B cell (primary cell): ENCODE measurements at regions not wholly inside any gene's neighbourhood (a gene's known extent, or its start where the extent isn't known, plus 50 kb on each side); places are given as distances from the start of the nearest gene placed in this dataset.

ENCODE experiments used
- ATAC-seq: fragments of 200-7000 bp; cut with Tn5 transposase; one replicate; pipeline ENCODE4 v1.10.0; 2021; ENCODE audit warnings: low read depth, mild to moderate bottlenecking, moderate number of reproducible peaks, moderate library complexity
- CTCF ChIA-PET: fragments of 350-600 bp; sonication (Branson Sonifier 250); formaldehyde crosslinking; loops from one replicate; lab custom pipeline; 2021; ENCODE audit warnings: antibody characterized with exemption, inconsistent platforms; lab: Charles Lee
- POLR2A ChIA-PET: fragments of 350-600 bp; sonication (Branson Sonifier 250); formaldehyde crosslinking; loops from one replicate; lab custom pipeline; 2021; ENCODE audit warnings: antibody characterized with exemption; lab: Charles Lee
- DNase-seq: peaks from one replicate; pipeline ENCODE4 v3.0.0; 2013
- H2AFZ ChIP-seq: 2 replicates; pipeline ENCODE4 v1.6.1; 2012; ENCODE audit warnings: mild to moderate bottlenecking, low read depth, low read length; ENCODE audit not compliant: insufficient read depth, poor library complexity, severe bottlenecking
- H3K27ac ChIP-seq, 2 donors: 1 replicate in 1 of 2; 2 replicates in 1 of 2; pipeline ENCODE4 v1.5.1; 2012 to 2013; ENCODE audit warnings: low read length in 2 of 2, mild to moderate bottlenecking in 2 of 2, moderate library complexity in 1 of 2
- H3K27me3 ChIP-seq, 4 experiments: fragments of 200-600 bp in 1 of 4; sonication (generic) in 1 of 4; replicated peaks in 1 of 4; 1 replicate in 2 of 4; 2 replicates in 2 of 4; pipeline versions ENCODE4 v1.6.1 to v1.7.0; 2013 to 2016; ENCODE audit warnings: low read length in 3 of 4, mild to moderate bottlenecking in 2 of 4, mixed read lengths in 1 of 4, moderate library complexity in 1 of 4; ENCODE audit not compliant: insufficient read depth in 4 of 4, control insufficient read depth in 3 of 4; ENCODE audit errors: control extremely low read depth in 1 of 4
- H3K36me3 ChIP-seq, 2 experiments: replicated peaks in 1 of 2; 1 replicate in 1 of 2; 2 replicates in 1 of 2; pipeline versions ENCODE4 v1.6.1 to v1.7.1; 2013; ENCODE audit warnings: low read length in 1 of 2; ENCODE audit not compliant: insufficient read depth in 2 of 2, control insufficient read depth in 1 of 2; ENCODE audit errors: control extremely low read depth in 1 of 2, extremely low read depth in 1 of 2
- H3K4me1 ChIP-seq, 2 donors: fragments of 200-600 bp in 1 of 2; sonication (generic) in 1 of 2; 1 replicate in 1 of 2; 2 replicates in 1 of 2; pipeline versions ENCODE4 v1.5.1 to v1.6.1; 2013 to 2017; ENCODE audit warnings: low read length in 2 of 2; ENCODE audit not compliant: control insufficient read depth in 2 of 2, insufficient read depth in 2 of 2
- H3K4me2 ChIP-seq: replicated peaks from 2 replicates; pipeline ENCODE3; 2012; ENCODE audit warnings: mild to moderate bottlenecking, low read depth, low read length; ENCODE audit not compliant: poor library complexity, severe bottlenecking
- H3K4me3 ChIP-seq, 5 experiments: fragments of 200-600 bp in 1 of 5; sonication (generic) in 1 of 5; 1 replicate in 3 of 5; 2 replicates in 2 of 5; pipeline versions ENCODE4 v1.5.1 to v1.7.0; 2011 to 2016; ENCODE audit warnings: low read length in 4 of 5, mild to moderate bottlenecking in 4 of 5, low read depth in 2 of 5, control low read depth in 1 of 5, moderate library complexity in 1 of 5; ENCODE audit not compliant: insufficient read depth in 1 of 5; ENCODE audit errors: control extremely low read depth in 1 of 5, extremely low read depth in 1 of 5
- H3K79me2 ChIP-seq: fragments of 200-600 bp; sonication (generic); one replicate; pipeline ENCODE4 v1.6.0; 2016; ENCODE audit warnings: low read length; ENCODE audit not compliant: control insufficient read depth, insufficient read depth
- H3K9ac ChIP-seq: fragments of 200-600 bp; sonication (generic); 2 replicates; pipeline ENCODE4 v1.6.1; 2017; ENCODE audit warnings: mild to moderate bottlenecking, low read length, moderate library complexity
- H3K9me3 ChIP-seq, 3 donors: one replicate each; pipeline versions ENCODE4 v1.6.1 to v1.7.1; 2013; ENCODE audit warnings: low read length in 2 of 3; ENCODE audit not compliant: control insufficient read depth in 2 of 3, insufficient read depth in 1 of 3; ENCODE audit errors: control extremely low read depth in 1 of 3
- H4K20me1 ChIP-seq: 2 replicates; pipeline ENCODE4 v1.6.0; 2012; ENCODE audit warnings: mild to moderate bottlenecking, low read length; ENCODE audit not compliant: insufficient read depth, control insufficient read depth, poor library complexity, severe bottlenecking
- H3K27ac Mint-ChIP-seq: one replicate; pipeline ENCODE4 v1.8.0; 2021; ENCODE audit warnings: mixed read lengths
- H3K27me3 Mint-ChIP-seq: one replicate; pipeline ENCODE4 v1.8.0; 2021; ENCODE audit warnings: mixed read lengths
- H3K4me1 Mint-ChIP-seq: one replicate; pipeline ENCODE4 v1.8.0; 2021; ENCODE audit warnings: mixed read lengths
- H3K4me3 Mint-ChIP-seq: one replicate; pipeline ENCODE4 v1.8.0; 2021; ENCODE audit warnings: mixed read lengths
- H3K9me3 Mint-ChIP-seq: one replicate; pipeline ENCODE4 v1.8.0; 2022; ENCODE audit warnings: mixed read lengths; ENCODE audit not compliant: insufficient read depth
- CTCF ChIP-seq: fragments of 200-600 bp; IDR thresholded peaks from one replicate; pipeline ENCODE4 v1.8.0; 2022; ENCODE audit warnings: antibody characterized with exemption, mild to moderate bottlenecking
- EZH2 ChIP-seq: IDR thresholded peaks from 2 replicates; pipeline ENCODE4 v1.6.1; 2012; ENCODE audit warnings: borderline replicate concordance, low read depth, mild to moderate bottlenecking, moderate library complexity, low read length; ENCODE audit not compliant: insufficient read depth, poor library complexity, severe bottlenecking
- WGBS: methylation state at CpG from one replicate; pipeline ENCODE4 v1.1.5; 2013; ENCODE audit warnings: missing lambda C conversion rate; ENCODE audit not compliant: insufficient coverage; 5-methylcytosine and 5-hydroxymethylcytosine counted together
- intact Hi-C: fragments of 100-400 bp; cut with micrococcal nuclease; formaldehyde crosslinking; loops from one replicate; pipeline ENCODE4 v1.10.0; 2022

GRCh38 chr2:4098137-4098536 is 394.8 kb downstream of the DCDC2C start:
- no peaks in the 10 kb centered on the region for H3K79me2 ChIP-seq
- H4K20me1 ChIP-seq = no peaks in the 10 kb centered on the region
- H3K9me3 Mint-ChIP-seq = no peaks in the 10 kb centered on the region
- no peaks in the 10 kb centered on the region for H3K27me3 ChIP-seq
- ATAC-seq (no peak), DNase-seq (no peak)
- no peaks in the 10 kb centered on the region for H3K36me3 ChIP-seq
- WGBS = 60% methylated on average over 1 of the region's 5 CpGs
- ChIA-PET POLR2A (no interaction called here), CTCF (no interaction called here)
- no peaks in the 10 kb centered on the region for H3K4me1 Mint-ChIP-seq
- intact Hi-C loops = no loop called here
- H3K4me3 ChIP-seq = no peak overlapping the region
- no peaks in the 10 kb centered on the region for H3K27me3 Mint-ChIP-seq
- no peak overlapping the region for H3K4me2 ChIP-seq
- no peak overlapping the region for H3K9ac ChIP-seq
- no peak overlapping the region for H3K27ac ChIP-seq
- no peaks in the 10 kb centered on the region for H3K9me3 ChIP-seq
- H3K27ac Mint-ChIP-seq = no peak overlapping the region
- no peak overlapping the region for H2AFZ ChIP-seq
- no peak for TF ChIP-seq CTCF
- no peak for TF ChIP-seq EZH2
- H3K4me3 Mint-ChIP-seq = no peak overlapping the region
- H3K4me1 ChIP-seq = no peaks in the 10 kb centered on the region

GRCh38 chr2:4101936-4102335 is 398.6 kb downstream of the DCDC2C start:
- no peak overlapping the region for H3K9ac ChIP-seq
- Mint-ChIP-seq H3K27ac (no peak overlapping the region), H3K4me1 (no peaks in the 10 kb centered on the region), H3K27me3 (no peaks in the 10 kb centered on the region), H3K9me3 (peaks cover 4% of the 10 kb centered on the region), H3K4me3 (no peak overlapping the region)
- POLR2A ChIA-PET = no interaction called here
- intact Hi-C loops = no loop called here
- no CpG with 5 or more reads among the region's 2 CpGs for WGBS
- H3K4me1 ChIP-seq = no peaks in the 10 kb centered on the region
- no peaks in the 10 kb centered on the region for H4K20me1 ChIP-seq
- TF ChIP-seq EZH2 (no peak), CTCF (no peak)
- peaks cover 0 to 16% (median 0%) of the 10 kb centered on the region in 3 donors for H3K9me3 ChIP-seq
- H3K79me2 ChIP-seq = no peaks in the 10 kb centered on the region
- H3K4me2 ChIP-seq = no peak overlapping the region
- no peak overlapping the region for H3K4me3 ChIP-seq
- no peaks in the 10 kb centered on the region for H3K36me3 ChIP-seq
- H2AFZ ChIP-seq = no peak overlapping the region
- no peaks in the 10 kb centered on the region for H3K27me3 ChIP-seq
- no peak for DNase-seq
- no peak overlapping the region for H3K27ac ChIP-seq
- ATAC-seq = no peak
- CTCF ChIA-PET = no interaction called here
